Loucy (cell line): ENCODE measurements at regions not wholly inside any gene's neighbourhood (a gene's known extent, or its start where the extent isn't known, plus 50 kb on each side); places are given as distances from the start of the nearest gene placed in this dataset.

ENCODE experiments used
- CTCF ChIP-seq: fragments of 200-600 bp; sonication (generic); conservative IDR thresholded peaks from 2 replicates; pipeline ENCODE4 v1.5.1; 2014; ENCODE audit warnings: mild to moderate bottlenecking, antibody characterized with exemption, low read length
- EZH2phosphoT487 ChIP-seq: fragments of 200-600 bp; IDR thresholded peaks from 2 replicates; pipeline ENCODE4 v1.6.1; 2018; ENCODE audit warnings: antibody characterized with exemption, mild to moderate bottlenecking, moderate library complexity, borderline replicate concordance

- TF ChIP-seq CTCF (no peak), EZH2phosphoT487 (no peak)
Measured at GRCh38 chr16:54425068-54425467, 138.5 kb upstream of the IRX3 start.
